ENCODE measurements at regions not wholly inside any gene's neighbourhood (a gene's known extent, or its start where the extent isn't known, plus 50 kb on each side); places are given as distances from the start of the nearest gene placed in this dataset.

GRCh38 chr5:74055486-74056106, 429.6 kb downstream of the ARHGEF28 start:
- no peak for TF ChIP-seq POLR2A (IDR thresholded peaks at IDR 0.05; ENCODE audit: low read depth, low read length)
- TF ChIP-seq CTCF (IDR thresholded peaks at IDR 0.05; ENCODE audit: extremely low read depth in 1 of 2, insufficient read depth in 1 of 2, low read depth in 1 of 2, low read length in 2 of 2): no peak
- no peak for TF ChIP-seq EZH2 (IDR thresholded peaks at IDR 0.05; ENCODE audit: borderline replicate concordance, low read depth, low read length, severe bottlenecking)
- no peak for TF ChIP-seq JUN (IDR thresholded peaks at IDR 0.05; ENCODE audit: borderline replicate concordance, insufficient read depth, insufficient read length, low read depth)
- no peak for TF ChIP-seq MAX (IDR thresholded peaks at IDR 0.05; ENCODE audit: insufficient read depth, insufficient read length)
- no peak for TF ChIP-seq POLR2AphosphoS5 (IDR thresholded peaks at IDR 0.05; ENCODE audit: insufficient read depth, low read depth, low read length)
- no peak for TF ChIP-seq FOS (IDR thresholded peaks at IDR 0.05; ENCODE audit: borderline replicate concordance, insufficient read depth, low read length)
- TF ChIP-seq MYC (IDR thresholded peaks at IDR 0.05; ENCODE audit: low read depth, low read length): no peak

All from endothelial cell of umbilical vein (primary cell).